ENCODE measurements at regions not wholly inside any gene's neighbourhood (a gene's known extent, or its start where the extent isn't known, plus 50 kb on each side); places are given as distances from the start of the nearest gene placed in this dataset.
A peak's percentile ranks its signal among the peaks of the same experiment; 100 is the strongest.
"Not testable (repeated sequence)": the region's sequence is repeated elsewhere in the genome, so short reads cannot be mapped to it uniquely, and the experiment has no call there.

DNA sequence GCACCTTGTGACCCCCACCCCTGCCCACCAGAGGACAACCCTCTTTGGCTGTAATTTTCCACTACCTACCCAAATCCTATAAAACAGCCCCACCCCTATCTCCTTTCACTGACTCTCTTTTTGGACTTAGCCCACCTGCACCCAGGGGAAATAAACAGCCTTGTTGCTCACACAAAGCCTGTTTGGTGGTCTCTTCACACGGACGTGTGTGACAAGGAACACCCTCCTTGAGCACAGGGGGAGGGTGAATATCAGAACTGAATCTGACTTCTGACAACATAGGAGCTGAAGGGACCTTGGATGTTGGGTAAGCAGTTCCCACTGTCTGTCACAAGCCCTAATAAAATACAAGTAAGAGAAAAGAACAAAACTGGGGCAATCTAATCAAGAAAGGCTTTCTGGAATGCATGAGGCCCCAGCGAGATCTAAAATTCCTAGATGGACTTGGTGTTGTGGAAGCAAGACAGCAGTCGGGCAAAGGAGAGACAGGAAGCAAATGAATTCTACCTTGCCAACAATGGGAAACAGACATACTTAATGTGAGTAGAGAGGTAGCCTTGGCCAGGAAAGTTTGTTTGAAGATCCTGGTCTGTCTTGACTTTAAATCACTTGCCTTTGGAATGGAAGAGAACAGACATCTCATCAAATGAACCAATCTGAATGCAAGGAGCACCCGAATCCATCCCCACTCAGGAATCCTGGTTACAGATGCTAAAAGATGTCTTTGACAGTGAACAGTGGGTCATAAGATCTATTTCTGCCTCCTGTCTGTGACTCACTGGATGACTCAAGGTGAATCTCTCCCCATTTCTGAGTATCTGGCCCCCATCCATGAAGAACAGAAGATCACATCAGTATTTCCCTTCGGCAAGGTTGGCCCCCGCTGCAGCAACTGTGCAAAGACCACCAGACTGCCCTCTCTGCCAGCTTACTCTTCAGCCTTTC lies 53.3 kb downstream of the OLFML3 start:
- DNase-seq (ENCODE audit: low spot score): no peak
- TF ChIP-seq, protein P1, sequence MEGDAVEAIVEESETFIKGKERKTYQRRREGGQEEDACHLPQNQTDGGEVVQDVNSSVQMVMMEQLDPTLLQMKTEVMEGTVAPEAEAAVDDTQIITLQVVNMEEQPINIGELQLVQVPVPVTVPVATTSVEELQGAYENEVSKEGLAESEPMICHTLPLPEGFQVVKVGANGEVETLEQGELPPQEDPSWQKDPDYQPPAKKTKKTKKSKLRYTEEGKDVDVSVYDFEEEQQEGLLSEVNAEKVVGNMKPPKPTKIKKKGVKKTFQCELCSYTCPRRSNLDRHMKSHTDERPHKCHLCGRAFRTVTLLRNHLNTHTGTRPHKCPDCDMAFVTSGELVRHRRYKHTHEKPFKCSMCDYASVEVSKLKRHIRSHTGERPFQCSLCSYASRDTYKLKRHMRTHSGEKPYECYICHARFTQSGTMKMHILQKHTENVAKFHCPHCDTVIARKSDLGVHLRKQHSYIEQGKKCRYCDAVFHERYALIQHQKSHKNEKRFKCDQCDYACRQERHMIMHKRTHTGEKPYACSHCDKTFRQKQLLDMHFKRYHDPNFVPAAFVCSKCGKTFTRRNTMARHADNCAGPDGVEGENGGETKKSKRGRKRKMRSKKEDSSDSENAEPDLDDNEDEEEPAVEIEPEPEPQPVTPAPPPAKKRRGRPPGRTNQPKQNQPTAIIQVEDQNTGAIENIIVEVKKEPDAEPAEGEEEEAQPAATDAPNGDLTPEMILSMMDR (IDR thresholded peaks at IDR 0.05; ENCODE audit: extremely low read depth, missing control alignments): no peak

DNA sequence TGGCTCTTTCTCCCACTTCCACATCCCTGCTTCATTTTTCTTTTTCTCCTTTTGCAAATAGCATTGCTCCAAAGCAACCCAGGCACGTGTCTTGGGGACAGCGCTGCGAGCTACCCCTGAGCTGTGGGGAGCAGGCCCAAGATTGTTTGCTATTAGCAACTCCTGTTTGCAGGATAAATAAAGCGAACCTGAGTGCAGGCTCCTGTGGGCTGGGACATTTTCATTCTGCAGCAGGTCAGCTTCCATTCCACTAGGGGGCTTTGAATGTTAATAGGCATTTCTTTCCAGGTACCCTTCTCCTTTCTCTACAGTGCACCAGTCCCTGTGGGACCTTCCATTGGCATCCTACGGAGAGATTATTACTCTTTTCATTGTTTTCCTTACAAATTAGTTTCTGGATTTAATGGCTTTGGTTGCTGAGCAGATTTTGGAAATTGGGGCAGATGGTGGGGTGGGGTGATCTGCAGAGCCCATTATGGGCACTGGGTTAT lies 54.0 kb downstream of the OLFML3 start:
- TF ChIP-seq, protein P1 (IDR thresholded peaks at IDR 0.05; ENCODE audit: extremely low read depth, missing control alignments): peak; percentile 33
- peak; percentile 24 for DNase-seq (ENCODE audit: low spot score)

DNA sequence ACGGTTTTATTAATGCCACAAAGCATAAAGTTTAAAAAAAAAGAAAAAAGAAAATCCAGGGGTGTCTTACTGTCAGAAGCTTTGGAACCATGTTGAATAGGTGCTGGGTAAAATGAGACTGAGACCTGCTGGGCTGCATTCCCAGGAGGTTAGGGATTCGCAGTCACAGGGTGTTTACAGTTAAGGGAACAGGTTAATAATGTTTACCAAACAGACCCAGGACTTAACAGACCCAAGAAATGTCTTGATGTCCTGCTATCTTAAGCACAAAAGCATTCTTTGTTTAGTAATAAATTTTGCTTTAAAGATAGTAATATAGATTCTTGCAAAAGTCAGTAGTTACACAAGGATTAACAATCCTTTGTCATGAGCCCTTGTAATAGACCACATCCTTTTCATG lies 54.7 kb downstream of the OLFML3 start:
- TF ChIP-seq, protein P1 (IDR thresholded peaks at IDR 0.05; ENCODE audit: extremely low read depth, missing control alignments): no peak
- DNase-seq (ENCODE audit: low spot score): no peak

DNA sequence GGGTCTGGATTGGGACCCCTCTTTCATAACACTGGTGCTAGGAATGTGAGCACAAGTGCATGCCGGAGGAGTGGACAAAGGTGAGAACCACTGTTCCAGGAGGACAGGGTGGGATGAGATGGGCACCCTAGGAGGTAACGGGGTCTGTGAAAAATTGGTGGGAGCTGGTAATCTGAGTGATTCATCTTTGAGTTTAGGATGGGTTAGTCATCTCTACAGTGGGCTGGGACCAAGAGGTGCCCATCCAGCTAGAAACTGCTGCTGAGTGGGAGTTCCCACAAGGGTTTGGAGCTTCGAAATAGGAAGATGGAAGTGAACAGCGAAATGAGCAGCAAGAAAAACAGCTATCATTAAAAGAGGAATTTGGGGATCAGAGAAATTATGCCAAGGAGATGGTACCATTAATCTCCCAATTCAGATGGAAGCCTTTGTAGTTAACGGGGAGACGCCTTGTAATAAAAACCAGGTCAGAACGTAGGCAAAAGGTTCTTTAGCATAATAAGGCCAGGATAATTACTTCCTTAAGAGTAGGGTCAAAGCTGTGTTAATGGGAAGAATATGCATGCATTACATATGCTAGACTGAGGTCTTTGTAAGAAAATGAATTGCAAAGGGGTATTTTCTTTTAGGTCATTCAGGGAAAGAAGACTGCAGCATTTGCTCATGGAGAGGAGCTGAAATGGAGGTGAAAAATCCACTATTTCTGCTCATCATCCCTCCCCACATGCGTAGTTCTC lies 55.5 kb downstream of the OLFML3 start:
- TF ChIP-seq, protein P1 (IDR thresholded peaks at IDR 0.05; ENCODE audit: extremely low read depth, missing control alignments): no peak
- DNase-seq (ENCODE audit: low spot score): no peak

DNA sequence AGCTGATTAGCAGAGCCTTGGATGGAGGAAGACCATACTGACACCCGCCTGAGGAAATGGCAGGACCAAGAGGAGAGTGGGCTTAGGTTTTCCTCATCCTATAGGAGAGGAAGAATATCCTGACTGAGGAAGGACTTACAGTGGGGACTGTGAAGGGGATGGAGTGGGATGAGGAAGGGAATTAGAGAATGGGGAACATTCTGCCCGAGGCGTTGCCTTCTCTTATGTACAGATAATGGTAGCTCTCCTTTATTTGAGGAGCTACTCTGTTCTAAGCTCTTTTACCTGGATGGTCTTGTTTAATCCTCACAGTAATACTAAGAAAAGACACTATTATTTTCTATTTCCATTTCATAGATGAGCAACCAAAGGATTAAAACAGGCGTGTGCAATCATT lies 56.0 kb downstream of the OLFML3 start:
- DNase-seq (ENCODE audit: low spot score): no peak
- TF ChIP-seq, protein P1 (IDR thresholded peaks at IDR 0.05; ENCODE audit: extremely low read depth, missing control alignments): no peak

DNA sequence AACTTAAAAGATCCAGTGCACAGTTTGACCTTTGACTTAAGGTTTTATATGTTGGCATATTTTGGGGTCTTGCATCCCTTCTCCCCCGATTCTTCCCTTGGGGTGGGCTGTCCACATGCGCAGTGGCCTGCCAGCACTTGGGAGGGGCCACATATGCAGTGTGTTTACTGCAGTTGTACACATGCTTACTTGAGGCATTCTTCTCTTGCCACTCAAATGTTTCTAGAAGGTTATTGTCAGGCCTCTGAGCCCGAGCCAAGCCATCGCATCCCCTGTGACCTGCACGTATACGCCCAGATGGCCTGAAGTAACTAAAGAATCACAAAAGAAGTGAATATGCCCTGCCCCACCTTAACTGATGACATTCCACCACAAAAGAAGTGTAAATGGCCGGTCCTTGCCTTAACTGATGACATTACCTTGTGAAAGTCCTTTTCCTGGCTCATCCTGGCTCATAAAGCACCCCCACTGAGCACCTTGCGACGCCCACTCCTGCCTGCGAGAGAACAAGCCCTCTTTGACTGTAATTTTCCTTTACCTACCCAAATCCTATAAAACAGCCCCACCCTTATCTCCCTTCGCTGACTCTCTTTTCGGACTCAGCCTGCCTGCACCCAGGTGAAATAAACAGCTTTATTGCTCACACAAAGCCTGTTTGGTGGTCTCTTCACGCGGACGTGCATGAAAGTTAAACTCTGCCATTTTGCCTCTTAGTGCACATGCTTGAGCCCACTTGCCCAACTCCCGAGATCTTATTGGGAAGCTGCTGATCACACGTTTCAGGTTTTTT lies 57.8 kb downstream of the OLFML3 start:
- not testable (repeated sequence) for DNase-seq (ENCODE audit: low spot score)

DNA sequence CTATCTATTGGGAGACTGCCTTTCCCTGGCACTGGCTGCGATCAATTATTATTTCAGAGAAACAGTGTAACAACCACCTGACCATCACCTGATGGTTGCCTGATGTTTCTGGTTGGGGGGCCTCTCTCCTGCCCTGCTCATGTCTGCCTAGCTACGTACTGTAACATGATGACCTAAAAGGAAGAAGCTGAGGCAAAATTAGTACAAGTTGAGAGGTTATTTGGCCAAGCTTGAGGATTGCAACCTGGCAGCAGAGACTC lies 58.3 kb downstream of the OLFML3 start:
- DNase-seq (ENCODE audit: low spot score): no peak
- TF ChIP-seq, protein P1 (IDR thresholded peaks at IDR 0.05; ENCODE audit: extremely low read depth, missing control alignments): no peak
